Panc1 (cell line): ENCODE measurements at regions not wholly inside any gene's neighbourhood (a gene's known extent, or its start where the extent isn't known, plus 50 kb on each side); places are given as distances from the start of the nearest gene placed in this dataset.

ENCODE experiments used
- POLR2AphosphoS5 ChIP-seq: IDR thresholded peaks from 2 replicates; pipeline ENCODE4 v1.6.1; 2012; ENCODE audit warnings: mild to moderate bottlenecking, low read depth, low read length, moderate library complexity
- SIN3A ChIP-seq: IDR thresholded peaks from 2 replicates; pipeline ENCODE4 v1.6.1; 2012; ENCODE audit warnings: low read depth, mild to moderate bottlenecking, low read length, moderate library complexity, borderline replicate concordance; ENCODE audit not compliant: insufficient read depth
- TCF7L2 ChIP-seq: IDR thresholded peaks from 2 replicates; pipeline ENCODE4 v1.6.1; 2011; ENCODE audit warnings: mild to moderate bottlenecking, low read depth, low read length, inconsistent platforms
- TF ChIP-seq, protein P1 (sequence below): fragments of 450-650 bp; IDR thresholded peaks from 2 replicates; pipeline ENCODE4 v1.5.1; 2017; ENCODE audit warnings: mild to moderate bottlenecking
- TF ChIP-seq, protein P2 (sequence below), 2 experiments: IDR thresholded peaks; 2 replicates each; pipeline ENCODE4 v1.6.1; 2011 to 2012; ENCODE audit warnings: low read depth in 2 of 2, control low read depth in 1 of 2, low read length in 1 of 2, mild to moderate bottlenecking in 1 of 2, moderate library complexity in 1 of 2; ENCODE audit not compliant: insufficient read depth in 1 of 2

DNA sequence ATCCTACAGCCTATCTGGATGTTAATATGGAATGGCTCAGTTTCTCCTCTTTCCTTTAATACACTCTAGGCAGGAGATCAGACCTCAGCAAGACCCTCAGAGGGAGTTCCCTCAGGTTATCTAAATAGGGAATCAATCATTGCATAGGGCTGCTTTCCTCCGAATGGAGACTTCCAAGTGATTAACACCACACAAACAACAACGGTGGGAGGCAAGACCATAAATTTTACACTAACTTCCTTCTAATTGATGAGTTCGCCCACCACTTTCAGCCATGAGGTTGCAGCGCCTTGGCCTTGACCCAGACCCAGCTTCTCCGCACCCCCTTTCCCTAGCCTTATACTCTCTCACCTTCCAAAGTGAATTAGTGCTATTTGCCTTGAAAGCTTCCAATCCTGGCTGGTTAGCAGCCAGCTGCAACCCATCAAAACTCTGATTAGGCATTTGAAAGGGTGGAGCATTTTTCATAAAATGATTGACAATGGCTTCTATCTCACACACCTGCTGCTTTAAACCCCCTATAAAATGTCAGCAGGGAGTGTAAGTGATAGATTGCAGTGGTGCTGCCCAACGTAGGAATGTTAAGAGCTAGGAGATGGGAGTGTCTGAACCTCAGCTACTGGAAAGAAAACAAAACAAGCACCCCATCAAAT, 534.9 kb upstream of the USP24 start:
- TF ChIP-seq, protein P1, sequence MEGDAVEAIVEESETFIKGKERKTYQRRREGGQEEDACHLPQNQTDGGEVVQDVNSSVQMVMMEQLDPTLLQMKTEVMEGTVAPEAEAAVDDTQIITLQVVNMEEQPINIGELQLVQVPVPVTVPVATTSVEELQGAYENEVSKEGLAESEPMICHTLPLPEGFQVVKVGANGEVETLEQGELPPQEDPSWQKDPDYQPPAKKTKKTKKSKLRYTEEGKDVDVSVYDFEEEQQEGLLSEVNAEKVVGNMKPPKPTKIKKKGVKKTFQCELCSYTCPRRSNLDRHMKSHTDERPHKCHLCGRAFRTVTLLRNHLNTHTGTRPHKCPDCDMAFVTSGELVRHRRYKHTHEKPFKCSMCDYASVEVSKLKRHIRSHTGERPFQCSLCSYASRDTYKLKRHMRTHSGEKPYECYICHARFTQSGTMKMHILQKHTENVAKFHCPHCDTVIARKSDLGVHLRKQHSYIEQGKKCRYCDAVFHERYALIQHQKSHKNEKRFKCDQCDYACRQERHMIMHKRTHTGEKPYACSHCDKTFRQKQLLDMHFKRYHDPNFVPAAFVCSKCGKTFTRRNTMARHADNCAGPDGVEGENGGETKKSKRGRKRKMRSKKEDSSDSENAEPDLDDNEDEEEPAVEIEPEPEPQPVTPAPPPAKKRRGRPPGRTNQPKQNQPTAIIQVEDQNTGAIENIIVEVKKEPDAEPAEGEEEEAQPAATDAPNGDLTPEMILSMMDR = no peak
- TF ChIP-seq SIN3A (no peak), TCF7L2 (no peak), POLR2AphosphoS5 (no peak)
- TF ChIP-seq, protein P2, sequence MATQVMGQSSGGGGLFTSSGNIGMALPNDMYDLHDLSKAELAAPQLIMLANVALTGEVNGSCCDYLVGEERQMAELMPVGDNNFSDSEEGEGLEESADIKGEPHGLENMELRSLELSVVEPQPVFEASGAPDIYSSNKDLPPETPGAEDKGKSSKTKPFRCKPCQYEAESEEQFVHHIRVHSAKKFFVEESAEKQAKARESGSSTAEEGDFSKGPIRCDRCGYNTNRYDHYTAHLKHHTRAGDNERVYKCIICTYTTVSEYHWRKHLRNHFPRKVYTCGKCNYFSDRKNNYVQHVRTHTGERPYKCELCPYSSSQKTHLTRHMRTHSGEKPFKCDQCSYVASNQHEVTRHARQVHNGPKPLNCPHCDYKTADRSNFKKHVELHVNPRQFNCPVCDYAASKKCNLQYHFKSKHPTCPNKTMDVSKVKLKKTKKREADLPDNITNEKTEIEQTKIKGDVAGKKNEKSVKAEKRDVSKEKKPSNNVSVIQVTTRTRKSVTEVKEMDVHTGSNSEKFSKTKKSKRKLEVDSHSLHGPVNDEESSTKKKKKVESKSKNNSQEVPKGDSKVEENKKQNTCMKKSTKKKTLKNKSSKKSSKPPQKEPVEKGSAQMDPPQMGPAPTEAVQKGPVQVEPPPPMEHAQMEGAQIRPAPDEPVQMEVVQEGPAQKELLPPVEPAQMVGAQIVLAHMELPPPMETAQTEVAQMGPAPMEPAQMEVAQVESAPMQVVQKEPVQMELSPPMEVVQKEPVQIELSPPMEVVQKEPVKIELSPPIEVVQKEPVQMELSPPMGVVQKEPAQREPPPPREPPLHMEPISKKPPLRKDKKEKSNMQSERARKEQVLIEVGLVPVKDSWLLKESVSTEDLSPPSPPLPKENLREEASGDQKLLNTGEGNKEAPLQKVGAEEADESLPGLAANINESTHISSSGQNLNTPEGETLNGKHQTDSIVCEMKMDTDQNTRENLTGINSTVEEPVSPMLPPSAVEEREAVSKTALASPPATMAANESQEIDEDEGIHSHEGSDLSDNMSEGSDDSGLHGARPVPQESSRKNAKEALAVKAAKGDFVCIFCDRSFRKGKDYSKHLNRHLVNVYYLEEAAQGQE (IDR thresholded peaks at IDR 0.05; ENCODE audit: insufficient read depth in 1 of 2, low read depth in 2 of 2, low read length in 1 of 2) = no peak
